Neural progenitor cell (in vitro differentiated cells): ENCODE measurements at regions not wholly inside any gene's neighbourhood (a gene's known extent, or its start where the extent isn't known, plus 50 kb on each side); places are given as distances from the start of the nearest gene placed in this dataset.

ENCODE experiments used
- DNase-seq: peaks from one replicate; pipeline ENCODE4 v3.0.0-alpha.2; 2016; ENCODE audit warnings: low spot score
- H2AFZ ChIP-seq: fragments of 200-600 bp; sonication (generic); replicated peaks from 2 replicates; pipeline ENCODE4 v1.6.1; 2016; ENCODE audit warnings: antibody characterized with exemption
- H3F3A ChIP-seq: fragments of 200-600 bp; sonication (generic); 2 replicates; pipeline ENCODE4 v1.6.1; 2016; ENCODE audit warnings: antibody characterized with exemption, low read depth
- H3K27ac ChIP-seq: fragments of 200-600 bp; sonication (generic); 2 replicates; pipeline ENCODE4 v1.5.1; 2016; ENCODE audit warnings: mild to moderate bottlenecking
- H3K27me3 ChIP-seq: fragments of 200-600 bp; sonication (generic); 2 replicates; pipeline ENCODE4 v1.6.1; 2016; ENCODE audit warnings: mild to moderate bottlenecking, moderate library complexity
- H3K36me3 ChIP-seq: fragments of 200-600 bp; sonication (generic); 2 replicates; pipeline ENCODE4 v1.5.1; 2016
- H3K4me1 ChIP-seq: fragments of 200-600 bp; sonication (generic); 2 replicates; pipeline ENCODE4 v1.6.1; 2016; ENCODE audit warnings: mixed run types
- H3K4me2 ChIP-seq: fragments of 200-600 bp; sonication (generic); 2 replicates; pipeline ENCODE4 v1.6.1; 2016
- H3K4me3 ChIP-seq: fragments of 200-600 bp; sonication (generic); 2 replicates; pipeline ENCODE4 v1.5.1; 2016
- H3K79me2 ChIP-seq: fragments of 200-600 bp; sonication (generic); 2 replicates; pipeline ENCODE4 v1.6.1; 2016; ENCODE audit warnings: low read depth
- H3K9ac ChIP-seq: fragments of 200-600 bp; sonication (generic); 2 replicates; pipeline ENCODE4 v1.6.1; 2016
- H3K9me3 ChIP-seq: fragments of 200-600 bp; sonication (generic); 2 replicates; pipeline ENCODE4 v1.5.1; 2016; ENCODE audit warnings: low read depth
- H4K20me1 ChIP-seq: fragments of 200-600 bp; sonication (generic); 2 replicates; pipeline ENCODE4 v1.6.1; 2016; ENCODE audit warnings: low read depth
- H3K27ac Mint-ChIP-seq: 3 replicates; pipeline ENCODE4 v1.8.0; 2021; ENCODE audit warnings: mixed read lengths
- H3K27me3 Mint-ChIP-seq: 2 replicates; pipeline ENCODE4 v1.8.0; 2022; ENCODE audit warnings: low read depth, mild to moderate bottlenecking, inconsistent platforms, moderate library complexity, mixed read lengths; ENCODE audit not compliant: insufficient read depth
- H3K36me3 Mint-ChIP-seq: 3 replicates; pipeline ENCODE4 v1.8.0; 2021; ENCODE audit warnings: mixed read lengths
- H3K4me1 Mint-ChIP-seq: 3 replicates; pipeline ENCODE4 v1.8.0; 2021; ENCODE audit warnings: mixed read lengths
- H3K4me3 Mint-ChIP-seq: 3 replicates; pipeline ENCODE4 v1.8.0; 2021; ENCODE audit warnings: mild to moderate bottlenecking, moderate library complexity, mixed read lengths
- H3K9me3 Mint-ChIP-seq: 3 replicates; pipeline ENCODE4 v1.8.0; 2020; ENCODE audit warnings: mixed read lengths
- CTCF ChIP-seq: fragments of 200-600 bp; sonication (generic); IDR thresholded peaks from 2 replicates; pipeline ENCODE4 v1.5.1; 2017; ENCODE audit warnings: antibody characterized with exemption, mild to moderate bottlenecking
- EZH2 ChIP-seq: fragments of 200-600 bp; sonication (generic); IDR thresholded peaks from 2 replicates; pipeline ENCODE4 v1.6.1; 2017; ENCODE audit warnings: antibody characterized with exemption, mild to moderate bottlenecking, moderate library complexity
- EZH2phosphoT487 ChIP-seq: fragments of 200-600 bp; sonication (generic); IDR thresholded peaks from 2 replicates; pipeline ENCODE4 v1.6.1; 2017; ENCODE audit warnings: antibody characterized with exemption

- H3K4me3 Mint-ChIP-seq = no peak overlapping the region
- Histone ChIP-seq H3K4me1 (peaks cover 5% of the 10 kb centered on the region), H2AFZ (no peak overlapping the region), H3K9me3 (no peaks in the 10 kb centered on the region), H4K20me1 (no peaks in the 10 kb centered on the region), H3K79me2 (no peaks in the 10 kb centered on the region), H3K9ac (no peak overlapping the region), H3K36me3 (no peaks in the 10 kb centered on the region), H3F3A (peaks cover 5% of the 10 kb centered on the region), H3K27ac (no peak overlapping the region), H3K4me3 (no peak overlapping the region), H3K4me2 (no peak overlapping the region), H3K27me3 (peaks cover 37% of the 10 kb centered on the region)
- H3K9me3 Mint-ChIP-seq = no peaks in the 10 kb centered on the region
- DNase-seq = no peak
- TF ChIP-seq EZH2 = no peak
- no peak for TF ChIP-seq EZH2phosphoT487
- TF ChIP-seq CTCF = no peak
- peaks cover 31% of the 10 kb centered on the region for H3K4me1 Mint-ChIP-seq
- H3K27ac Mint-ChIP-seq = no peak overlapping the region
- peaks cover 2% of the 10 kb centered on the region for H3K27me3 Mint-ChIP-seq
- H3K36me3 Mint-ChIP-seq = no peaks in the 10 kb centered on the region
Observed at GRCh38 chr4:138915756-138916155, 99.8 kb upstream of the NOCT start.

GRCh38 chr4:138912704-138913340, 102.8 kb upstream of the NOCT start:
- no peaks in the 10 kb centered on the region for H3K36me3 ChIP-seq
- Mint-ChIP-seq H3K36me3 (no peaks in the 10 kb centered on the region), H3K27ac (peak overlapping the region; percentile 31), H3K4me3 (no peak overlapping the region), H3K27me3 (peaks cover 6% of the 10 kb centered on the region), H3K9me3 (no peaks in the 10 kb centered on the region), H3K4me1 (peaks cover 39% of the 10 kb centered on the region)
- DNase-seq = no peak
- H3K9ac ChIP-seq = no peak overlapping the region
- H3K27ac ChIP-seq = no peak overlapping the region
- peaks cover 15% of the 10 kb centered on the region for H3K4me1 ChIP-seq
- H2AFZ ChIP-seq = no peak overlapping the region
- no peaks in the 10 kb centered on the region for H4K20me1 ChIP-seq
- H3F3A ChIP-seq = peaks cover 8% of the 10 kb centered on the region
- no peaks in the 10 kb centered on the region for H3K79me2 ChIP-seq
- H3K27me3 ChIP-seq = peaks cover 62% of the 10 kb centered on the region
- H3K9me3 ChIP-seq = no peaks in the 10 kb centered on the region
- no peak overlapping the region for H3K4me2 ChIP-seq
- H3K4me3 ChIP-seq = no peak overlapping the region
- TF ChIP-seq EZH2 (no peak), CTCF (no peak), EZH2phosphoT487 (no peak)

GRCh38 chr4:138911909-138912703, 103.5 kb upstream of the NOCT start:
- peaks cover 8% of the 10 kb centered on the region for H3F3A ChIP-seq
- H3K4me1 ChIP-seq = peaks cover 15% of the 10 kb centered on the region
- H3K9ac ChIP-seq = no peak overlapping the region
- no peak overlapping the region for H3K4me2 ChIP-seq
- Mint-ChIP-seq H3K27me3 (peaks cover 6% of the 10 kb centered on the region), H3K4me1 (peaks cover 39% of the 10 kb centered on the region), H3K4me3 (no peak overlapping the region), H3K27ac (peak overlapping the region; percentile 31), H3K36me3 (no peaks in the 10 kb centered on the region), H3K9me3 (no peaks in the 10 kb centered on the region)
- no peaks in the 10 kb centered on the region for H3K79me2 ChIP-seq
- H3K36me3 ChIP-seq = no peaks in the 10 kb centered on the region
- peaks cover 69% of the 10 kb centered on the region for H3K27me3 ChIP-seq
- H3K27ac ChIP-seq = no peak overlapping the region
- H3K9me3 ChIP-seq = no peaks in the 10 kb centered on the region
- H3K4me3 ChIP-seq = no peak overlapping the region
- DNase-seq = no peak
- H2AFZ ChIP-seq = no peak overlapping the region
- no peaks in the 10 kb centered on the region for H4K20me1 ChIP-seq
- TF ChIP-seq EZH2 = no peak
- no peak for TF ChIP-seq CTCF
- no peak for TF ChIP-seq EZH2phosphoT487
